Right lobe of liver (tissue), 6 donors: ENCODE measurements at regions not wholly inside any gene's neighbourhood (a gene's known extent, or its start where the extent isn't known, plus 50 kb on each side); places are given as distances from the start of the nearest gene placed in this dataset.
A peak's percentile ranks its signal among the peaks of the same experiment; 100 is the strongest.

Experiments
- ATAC-seq, 4 donors: fragments of 200-7000 bp; cut with Tn5 transposase; one replicate each; pipeline ENCODE4 v1.9.1; 2020; ENCODE audit warnings: mild to moderate bottlenecking in 4 of 4, moderate library complexity in 4 of 4
- DNase-seq, 3 donors: peaks; one replicate each; pipeline ENCODE4 v3.0.0-alpha.2; 2020
- H3K27ac ChIP-seq, 3 donors: fragments of 200-600 bp; one replicate each; pipeline ENCODE4 v1.8.0; 2022
- H3K27me3 ChIP-seq, 2 donors: fragments of 200-600 bp; one replicate each; pipeline ENCODE4 v1.8.0; 2022
- H3K36me3 ChIP-seq, 4 donors: fragments of 200-600 bp; sonication (generic) in 1 of 4; one replicate each; pipeline versions ENCODE4 v1.5.1 to v1.8.0; 2017 to 2022; ENCODE audit warnings: control low read depth in 1 of 4
- H3K4me1 ChIP-seq, 4 donors: fragments of 200-600 bp; sonication (generic) in 1 of 4; one replicate each; pipeline versions ENCODE4 v1.5.1 to v1.8.0; 2017 to 2022; ENCODE audit warnings: control low read depth in 1 of 4
- H3K4me3 ChIP-seq, 3 donors: fragments of 200-600 bp; one replicate each; pipeline ENCODE4 v1.8.0; 2022
- H3K9me3 ChIP-seq, 4 donors: fragments of 200-600 bp; sonication (generic) in 1 of 4; one replicate each; pipeline versions ENCODE4 v1.5.1 to v1.8.0; 2017 to 2022; ENCODE audit warnings: control low read depth in 1 of 4
- POLR2A ChIP-seq: fragments of 450-650 bp; IDR thresholded peaks from one replicate; pipeline ENCODE4 v1.6.1; 2017; ENCODE audit warnings: antibody characterized with exemption, mild to moderate bottlenecking
- WGBS: methylation state at CpG from one replicate; pipeline ENCODE4 v1.1.6; 2018; ENCODE audit warnings: low coverage, low lambda C conversion rate; ENCODE audit not compliant: insufficient coverage; ENCODE audit errors: missing lambda C conversion rate; 5-methylcytosine and 5-hydroxymethylcytosine counted together
- intact Hi-C, 2 donors: fragments of 100-400 bp; cut with DNase I; formaldehyde crosslinking; loops; one replicate each; pipeline versions ENCODE4 v1.11.2 to v1.14.1; 2022
- TF ChIP-seq, protein P1 (sequence below), 4 donors: fragments of 200-600 bp in 3 of 4; fragments of 450-650 bp in 1 of 4; IDR thresholded peaks; one replicate each; pipeline versions ENCODE4 v1.5.1 to v1.8.0; 2016 to 2022; ENCODE audit warnings: antibody characterized with exemption in 4 of 4, mild to moderate bottlenecking in 2 of 4
- donor health status: DM: no; HTN: yes; CAD: no.
- donor health status: DM: no; HTN: no; CAD: no.
- donor health status: DM: no; HTN: no; CAD: no.
- donor health status: DM: no; HTN: yes; CAD: no.
- donor health status: DM: no; HTN: yes; CAD: no.

DNA sequence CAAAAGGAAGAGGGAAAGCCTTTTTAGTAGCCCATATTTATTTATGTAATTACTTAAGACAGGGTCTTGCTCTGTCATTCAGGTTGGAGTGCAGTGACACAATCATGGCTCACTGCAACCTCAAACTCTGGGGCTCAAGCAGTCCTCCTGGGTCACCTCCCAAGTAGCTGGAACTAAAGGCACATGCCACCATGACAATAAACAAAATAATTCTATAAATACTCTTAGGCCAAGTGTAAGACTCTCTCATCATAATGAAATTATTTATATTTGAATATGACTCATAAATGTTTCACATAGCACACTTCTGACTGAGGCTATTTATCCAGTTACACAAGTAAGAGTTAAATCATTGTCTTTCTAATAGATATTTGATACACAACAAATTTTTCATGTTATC, 314.7 kb downstream of the AMY1C start:
- no peaks in the 10 kb centered on the region for H3K36me3 ChIP-seq
- no peak for ATAC-seq
- H3K4me3 ChIP-seq = no peak overlapping the region
- no peak for DNase-seq
- intact Hi-C loops = no loop called here
- H3K27me3 ChIP-seq = no peaks in the 10 kb centered on the region
- TF ChIP-seq POLR2A = no peak
- TF ChIP-seq, protein P1, sequence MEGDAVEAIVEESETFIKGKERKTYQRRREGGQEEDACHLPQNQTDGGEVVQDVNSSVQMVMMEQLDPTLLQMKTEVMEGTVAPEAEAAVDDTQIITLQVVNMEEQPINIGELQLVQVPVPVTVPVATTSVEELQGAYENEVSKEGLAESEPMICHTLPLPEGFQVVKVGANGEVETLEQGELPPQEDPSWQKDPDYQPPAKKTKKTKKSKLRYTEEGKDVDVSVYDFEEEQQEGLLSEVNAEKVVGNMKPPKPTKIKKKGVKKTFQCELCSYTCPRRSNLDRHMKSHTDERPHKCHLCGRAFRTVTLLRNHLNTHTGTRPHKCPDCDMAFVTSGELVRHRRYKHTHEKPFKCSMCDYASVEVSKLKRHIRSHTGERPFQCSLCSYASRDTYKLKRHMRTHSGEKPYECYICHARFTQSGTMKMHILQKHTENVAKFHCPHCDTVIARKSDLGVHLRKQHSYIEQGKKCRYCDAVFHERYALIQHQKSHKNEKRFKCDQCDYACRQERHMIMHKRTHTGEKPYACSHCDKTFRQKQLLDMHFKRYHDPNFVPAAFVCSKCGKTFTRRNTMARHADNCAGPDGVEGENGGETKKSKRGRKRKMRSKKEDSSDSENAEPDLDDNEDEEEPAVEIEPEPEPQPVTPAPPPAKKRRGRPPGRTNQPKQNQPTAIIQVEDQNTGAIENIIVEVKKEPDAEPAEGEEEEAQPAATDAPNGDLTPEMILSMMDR (IDR thresholded peaks at IDR 0.05) = no peak
- H3K27ac ChIP-seq = no peak overlapping the region
- H3K9me3 ChIP-seq = no peaks in the 10 kb centered on the region
- no peaks in the 10 kb centered on the region for H3K4me1 ChIP-seq

- Histone ChIP-seq H3K27me3 (no peaks in the 10 kb centered on the region), H3K4me3 (no peak overlapping the region), H3K36me3 (no peaks in the 10 kb centered on the region), H3K27ac (no peak overlapping the region), H3K4me1 (no peaks in the 10 kb centered on the region), H3K9me3 (no peaks in the 10 kb centered on the region)
- intact Hi-C loops = no loop called here
- DNase-seq (no peak), ATAC-seq (no peak)
- TF ChIP-seq, protein P1 (IDR thresholded peaks at IDR 0.05) = no peak
- TF ChIP-seq POLR2A = no peak
- 82% methylated on average over 18 of the region's 23 CpGs for WGBS
Measured at GRCh38 chr1:104072915-104073371, 323.2 kb downstream of the AMY1C start.

- Histone ChIP-seq H3K4me3 (no peak overlapping the region), H3K36me3 (no peaks in the 10 kb centered on the region), H3K27me3 (no peaks in the 10 kb centered on the region), H3K4me1 (no peaks in the 10 kb centered on the region), H3K27ac (no peak overlapping the region), H3K9me3 (no peaks in the 10 kb centered on the region)
- DNase-seq (peak in 2 of 3 donors; percentile 9 to 52), ATAC-seq (no peak)
- WGBS = 62% methylated on average over 2 of the region's 19 CpGs
- TF ChIP-seq POLR2A = no peak
- TF ChIP-seq, protein P1 (IDR thresholded peaks at IDR 0.05) = no peak
- intact Hi-C loops = no loop called here
Measured at GRCh38 chr1:104073463-104073902, 323.8 kb downstream of the AMY1C start.

GRCh38 chr1:104082221-104082620, 332.5 kb downstream of the AMY1C start:
- Histone ChIP-seq H3K4me1 (no peaks in the 10 kb centered on the region), H3K9me3 (no peaks in the 10 kb centered on the region), H3K27ac (no peak overlapping the region), H3K4me3 (no peak overlapping the region), H3K27me3 (no peaks in the 10 kb centered on the region), H3K36me3 (no peaks in the 10 kb centered on the region)
- no peak for ATAC-seq
- no peak for DNase-seq
- 41% methylated on average over 2 of the region's 2 CpGs for WGBS
- intact Hi-C loops = no loop called here
- no peak for TF ChIP-seq POLR2A
- TF ChIP-seq, protein P1 (IDR thresholded peaks at IDR 0.05) = no peak

DNA sequence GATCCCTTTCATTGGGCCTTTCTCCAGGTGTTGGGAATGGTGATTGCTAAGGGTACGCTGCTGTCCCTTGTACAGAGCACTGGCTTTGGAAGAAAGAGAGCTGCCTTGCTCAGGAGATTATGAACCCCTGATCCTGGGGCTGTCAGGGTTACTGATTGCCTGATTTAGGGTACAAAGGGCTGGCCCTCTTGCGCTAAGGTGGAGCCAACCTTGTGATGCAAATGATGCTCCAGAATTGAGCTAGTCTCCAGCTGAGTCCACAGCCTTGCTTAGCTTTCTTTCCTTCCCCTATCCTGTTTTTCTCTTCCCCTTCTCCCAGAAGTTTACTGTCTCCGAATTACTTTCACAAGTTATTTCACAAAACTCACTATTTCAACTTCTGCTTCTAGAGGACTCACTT, 334.7 kb downstream of the AMY1C start:
- Histone ChIP-seq H3K27ac (no peak overlapping the region), H3K9me3 (no peaks in the 10 kb centered on the region), H3K27me3 (no peaks in the 10 kb centered on the region), H3K4me3 (no peak overlapping the region), H3K4me1 (no peaks in the 10 kb centered on the region), H3K36me3 (no peaks in the 10 kb centered on the region)
- ATAC-seq (no peak), DNase-seq (no peak)
- intact Hi-C loops = no loop called here
- 23% methylated on average over 1 of the region's 3 CpGs for WGBS
- TF ChIP-seq, protein P1 (IDR thresholded peaks at IDR 0.05) = no peak
- no peak for TF ChIP-seq POLR2A
